GM23338 (cell line): ENCODE measurements at regions not wholly inside any gene's neighbourhood (a gene's known extent, or its start where the extent isn't known, plus 50 kb on each side); places are given as distances from the start of the nearest gene placed in this dataset.

Experiments
- CREB1 ChIP-seq: fragments of 250-450 bp; sonication (Bioruptor Pico); IDR thresholded peaks from 2 replicates; pipeline ENCODE4 v1.5.0; 2020; ENCODE audit warnings: low read depth, mild to moderate bottlenecking, moderate library complexity
- EZH2 ChIP-seq: fragments of 200-600 bp; sonication (generic); IDR thresholded peaks from one replicate; pipeline ENCODE4 v1.8.0; 2017; ENCODE audit warnings: antibody characterized with exemption, mild to moderate bottlenecking, low read depth; ENCODE audit not compliant: unreplicated experiment
- EZH2phosphoT487 ChIP-seq: fragments of 200-600 bp; sonication (generic); IDR thresholded peaks from one replicate; pipeline ENCODE4 v1.8.1; 2018; ENCODE audit warnings: antibody characterized with exemption; ENCODE audit not compliant: unreplicated experiment
- JUNB ChIP-seq: IDR thresholded peaks from one replicate; pipeline ENCODE4 v1.6.1; 2016; ENCODE audit warnings: antibody characterized with exemption; ENCODE audit not compliant: unreplicated experiment
- POLR2AphosphoS5 ChIP-seq: IDR thresholded peaks from 2 replicates; pipeline ENCODE4 v1.6.1; 2016; ENCODE audit warnings: antibody characterized with exemption, low read depth
- ZNF331 ChIP-seq: fragments of 250-450 bp; sonication (Bioruptor Pico); IDR thresholded peaks from 2 replicates; pipeline ENCODE4 v1.5.0; 2020; ENCODE audit warnings: low read depth, mild to moderate bottlenecking, moderate library complexity
- TF ChIP-seq, protein P1 (sequence below), 2 experiments: fragments of 200-600 bp in 1 of 2; sonication (generic) in 1 of 2; conservative IDR thresholded peaks; 2 replicates each; pipeline versions ENCODE4 v1.5.1 to v1.6.1; 2016 to 2017; ENCODE audit warnings: antibody characterized with exemption in 2 of 2, low read depth in 2 of 2, mild to moderate bottlenecking in 2 of 2, moderate library complexity in 1 of 2
- TF ChIP-seq, protein P2 (sequence below): IDR thresholded peaks from 2 replicates; pipeline ENCODE4 v1.6.1; 2016; ENCODE audit warnings: antibody characterized with exemption
- TF ChIP-seq, protein P3 (sequence below): IDR thresholded peaks from one replicate; pipeline ENCODE4 v1.6.1; 2018; ENCODE audit warnings: antibody characterized with exemption; ENCODE audit not compliant: unreplicated experiment

DNA sequence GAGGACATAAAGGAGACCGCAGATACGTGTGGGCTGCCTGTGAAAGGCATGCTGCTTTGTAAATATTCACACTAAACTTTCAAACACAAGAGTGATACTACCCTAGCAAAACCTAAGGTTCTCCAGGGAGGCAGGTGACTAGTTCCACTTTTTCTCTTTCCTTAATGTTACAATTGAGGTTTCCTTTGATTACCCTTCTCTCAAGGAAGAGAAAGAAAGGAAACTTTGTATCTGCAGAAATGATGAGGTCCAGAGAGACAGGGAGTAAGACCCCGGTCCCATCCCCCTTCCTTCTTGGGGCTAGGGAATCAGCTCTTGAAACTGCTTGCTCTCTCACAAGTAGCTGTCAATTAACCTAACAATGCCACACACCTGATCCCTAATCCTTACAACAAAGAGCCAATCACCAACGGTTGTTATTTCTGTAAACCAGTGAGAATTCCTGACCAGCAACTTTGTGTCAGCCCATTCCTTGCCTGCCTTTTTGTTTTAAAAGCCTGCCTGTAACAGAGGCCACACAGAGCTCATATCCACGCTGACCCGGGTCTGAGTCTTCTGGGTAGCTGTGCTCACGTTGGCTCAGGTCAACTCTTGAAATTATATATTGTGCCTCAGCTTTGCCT lies 754.8 kb upstream of the FRG1 start:
- TF ChIP-seq, protein P1, sequence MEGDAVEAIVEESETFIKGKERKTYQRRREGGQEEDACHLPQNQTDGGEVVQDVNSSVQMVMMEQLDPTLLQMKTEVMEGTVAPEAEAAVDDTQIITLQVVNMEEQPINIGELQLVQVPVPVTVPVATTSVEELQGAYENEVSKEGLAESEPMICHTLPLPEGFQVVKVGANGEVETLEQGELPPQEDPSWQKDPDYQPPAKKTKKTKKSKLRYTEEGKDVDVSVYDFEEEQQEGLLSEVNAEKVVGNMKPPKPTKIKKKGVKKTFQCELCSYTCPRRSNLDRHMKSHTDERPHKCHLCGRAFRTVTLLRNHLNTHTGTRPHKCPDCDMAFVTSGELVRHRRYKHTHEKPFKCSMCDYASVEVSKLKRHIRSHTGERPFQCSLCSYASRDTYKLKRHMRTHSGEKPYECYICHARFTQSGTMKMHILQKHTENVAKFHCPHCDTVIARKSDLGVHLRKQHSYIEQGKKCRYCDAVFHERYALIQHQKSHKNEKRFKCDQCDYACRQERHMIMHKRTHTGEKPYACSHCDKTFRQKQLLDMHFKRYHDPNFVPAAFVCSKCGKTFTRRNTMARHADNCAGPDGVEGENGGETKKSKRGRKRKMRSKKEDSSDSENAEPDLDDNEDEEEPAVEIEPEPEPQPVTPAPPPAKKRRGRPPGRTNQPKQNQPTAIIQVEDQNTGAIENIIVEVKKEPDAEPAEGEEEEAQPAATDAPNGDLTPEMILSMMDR (conservative IDR thresholded peaks at IDR 0.05; ENCODE audit: low read depth in 2 of 2), result no peak
- TF ChIP-seq EZH2, result no peak
- peak; percentile 75 for TF ChIP-seq POLR2AphosphoS5
- no peak for TF ChIP-seq EZH2phosphoT487
- TF ChIP-seq, protein P2, sequence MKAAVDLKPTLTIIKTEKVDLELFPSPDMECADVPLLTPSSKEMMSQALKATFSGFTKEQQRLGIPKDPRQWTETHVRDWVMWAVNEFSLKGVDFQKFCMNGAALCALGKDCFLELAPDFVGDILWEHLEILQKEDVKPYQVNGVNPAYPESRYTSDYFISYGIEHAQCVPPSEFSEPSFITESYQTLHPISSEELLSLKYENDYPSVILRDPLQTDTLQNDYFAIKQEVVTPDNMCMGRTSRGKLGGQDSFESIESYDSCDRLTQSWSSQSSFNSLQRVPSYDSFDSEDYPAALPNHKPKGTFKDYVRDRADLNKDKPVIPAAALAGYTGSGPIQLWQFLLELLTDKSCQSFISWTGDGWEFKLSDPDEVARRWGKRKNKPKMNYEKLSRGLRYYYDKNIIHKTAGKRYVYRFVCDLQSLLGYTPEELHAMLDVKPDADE, result no peak
- TF ChIP-seq, protein P3, sequence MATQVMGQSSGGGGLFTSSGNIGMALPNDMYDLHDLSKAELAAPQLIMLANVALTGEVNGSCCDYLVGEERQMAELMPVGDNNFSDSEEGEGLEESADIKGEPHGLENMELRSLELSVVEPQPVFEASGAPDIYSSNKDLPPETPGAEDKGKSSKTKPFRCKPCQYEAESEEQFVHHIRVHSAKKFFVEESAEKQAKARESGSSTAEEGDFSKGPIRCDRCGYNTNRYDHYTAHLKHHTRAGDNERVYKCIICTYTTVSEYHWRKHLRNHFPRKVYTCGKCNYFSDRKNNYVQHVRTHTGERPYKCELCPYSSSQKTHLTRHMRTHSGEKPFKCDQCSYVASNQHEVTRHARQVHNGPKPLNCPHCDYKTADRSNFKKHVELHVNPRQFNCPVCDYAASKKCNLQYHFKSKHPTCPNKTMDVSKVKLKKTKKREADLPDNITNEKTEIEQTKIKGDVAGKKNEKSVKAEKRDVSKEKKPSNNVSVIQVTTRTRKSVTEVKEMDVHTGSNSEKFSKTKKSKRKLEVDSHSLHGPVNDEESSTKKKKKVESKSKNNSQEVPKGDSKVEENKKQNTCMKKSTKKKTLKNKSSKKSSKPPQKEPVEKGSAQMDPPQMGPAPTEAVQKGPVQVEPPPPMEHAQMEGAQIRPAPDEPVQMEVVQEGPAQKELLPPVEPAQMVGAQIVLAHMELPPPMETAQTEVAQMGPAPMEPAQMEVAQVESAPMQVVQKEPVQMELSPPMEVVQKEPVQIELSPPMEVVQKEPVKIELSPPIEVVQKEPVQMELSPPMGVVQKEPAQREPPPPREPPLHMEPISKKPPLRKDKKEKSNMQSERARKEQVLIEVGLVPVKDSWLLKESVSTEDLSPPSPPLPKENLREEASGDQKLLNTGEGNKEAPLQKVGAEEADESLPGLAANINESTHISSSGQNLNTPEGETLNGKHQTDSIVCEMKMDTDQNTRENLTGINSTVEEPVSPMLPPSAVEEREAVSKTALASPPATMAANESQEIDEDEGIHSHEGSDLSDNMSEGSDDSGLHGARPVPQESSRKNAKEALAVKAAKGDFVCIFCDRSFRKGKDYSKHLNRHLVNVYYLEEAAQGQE, result no peak
- peak; percentile 57; the same call in 1 of the 2 replicates for TF ChIP-seq CREB1
- no peak for TF ChIP-seq ZNF331 (CRISPR knock-in tag)
- no peak for TF ChIP-seq JUNB
